Sigmoid colon (tissue), 6 donors: ENCODE measurements at regions not wholly inside any gene's neighbourhood (a gene's known extent, or its start where the extent isn't known, plus 50 kb on each side); places are given as distances from the start of the nearest gene placed in this dataset.

Experiments used
- DNase-seq: peaks from one replicate; pipeline ENCODE4 v3.0.0-alpha.2; 2019
- H3K27ac ChIP-seq, 4 donors: fragments of 200-600 bp; sonication (generic); one replicate each; pipeline ENCODE4 v1.5.1; 2016 to 2019; ENCODE audit warnings: mild to moderate bottlenecking in 1 of 4
- H3K27me3 ChIP-seq, 3 donors: fragments of 200-600 bp; sonication (generic); one replicate each; pipeline ENCODE4 v1.5.1; 2019; ENCODE audit warnings: mild to moderate bottlenecking in 1 of 3
- H3K36me3 ChIP-seq, 4 donors: fragments of 200-600 bp; sonication (generic); one replicate each; pipeline ENCODE4 v1.5.1; 2016 to 2019
- H3K4me1 ChIP-seq, 4 donors: fragments of 200-600 bp; sonication (generic); one replicate each; pipeline ENCODE4 v1.5.1; 2017 to 2019
- H3K4me3 ChIP-seq, 4 donors: fragments of 200-600 bp; sonication (generic); one replicate each; pipeline ENCODE4 v1.5.1; 2017 to 2019; ENCODE audit warnings: mild to moderate bottlenecking in 2 of 4, moderate library complexity in 1 of 4
- H3K9me3 ChIP-seq, 4 donors: fragments of 200-600 bp in 3 of 4; sonication (generic) in 3 of 4; one replicate each; pipeline versions ENCODE4 v1.5.1 to v1.6.1; 2013 to 2019
- CTCF ChIP-seq, 4 experiments: fragments of 450-650 bp in 3 of 4; fragments of 200-600 bp in 1 of 4; IDR thresholded peaks; one replicate each; pipeline ENCODE4 v1.5.1; 2016 to 2019; ENCODE audit warnings: antibody characterized with exemption in 4 of 4, mild to moderate bottlenecking in 3 of 4, moderate library complexity in 2 of 4
- EP300 ChIP-seq, 4 donors: sonication (generic); formaldehyde crosslinking; IDR thresholded peaks; one replicate each; pipeline ENCODE4 v1.6.1; 2017; ENCODE audit warnings: antibody characterized with exemption in 4 of 4
- POLR2A ChIP-seq, 2 donors: fragments of 450-650 bp; IDR thresholded peaks; one replicate each; pipeline ENCODE4 v1.6.1; 2016; ENCODE audit warnings: antibody characterized with exemption in 2 of 2, mild to moderate bottlenecking in 2 of 2, moderate library complexity in 2 of 2
- POLR2AphosphoS5 ChIP-seq, 4 donors: sonication (generic); formaldehyde crosslinking; IDR thresholded peaks; one replicate each; pipeline ENCODE4 v1.6.1; 2017; ENCODE audit warnings: antibody characterized with exemption in 4 of 4
- WGBS, 2 donors: extraction: QIAGEN DNeasy Blood & Tissue Kit; methylation state at CpG; one replicate each; pipeline ENCODE4 v1.1.7; 2013; 5-methylcytosine and 5-hydroxymethylcytosine counted together
- intact Hi-C: fragments of 100-400 bp; cut with DNase I; formaldehyde crosslinking; loops from one replicate; pipeline ENCODE4 v1.15.1; 2023
- donor health status: healthy with polysubstance abuse.
- donor health status: healthy.

GRCh38 chr5:3811116-3811515, 215.5 kb downstream of the IRX1 start:
- intact Hi-C loops, result no loop called here
- Histone ChIP-seq H3K27me3 (no peaks in the 10 kb centered on the region), H3K9me3 (no peaks in the 10 kb centered on the region), H3K27ac (no peak overlapping the region), H3K4me3 (no peak overlapping the region), H3K4me1 (no peaks in the 10 kb centered on the region), H3K36me3 (no peaks in the 10 kb centered on the region)
- no peak for TF ChIP-seq POLR2AphosphoS5 (IDR thresholded peaks at IDR 0.05)
- TF ChIP-seq CTCF (IDR thresholded peaks at IDR 0.05), result no peak
- TF ChIP-seq POLR2A (IDR thresholded peaks at IDR 0.05), result no peak
- no peak for TF ChIP-seq EP300 (IDR thresholded peaks at IDR 0.05)
- no peak for DNase-seq
- 93 to 94% methylated on average over 1 of the region's 1 CpG for WGBS, 2 donors

GRCh38 chr5:3818624-3819023, 223.0 kb downstream of the IRX1 start:
- no peak for DNase-seq
- WGBS, 2 donors, result 57 to 84% methylated on average over 6 of the region's 6 CpGs
- H3K4me3 ChIP-seq, result no peak overlapping the region
- H3K27ac ChIP-seq, result no peak overlapping the region
- H3K4me1 ChIP-seq, result no peaks in the 10 kb centered on the region
- H3K9me3 ChIP-seq, result no peaks in the 10 kb centered on the region
- H3K27me3 ChIP-seq, result no peaks in the 10 kb centered on the region
- no peaks in the 10 kb centered on the region for H3K36me3 ChIP-seq
- TF ChIP-seq CTCF (IDR thresholded peaks at IDR 0.05) (no peak), POLR2AphosphoS5 (IDR thresholded peaks at IDR 0.05) (no peak), EP300 (IDR thresholded peaks at IDR 0.05) (no peak), POLR2A (IDR thresholded peaks at IDR 0.05) (no peak)
- intact Hi-C loops, result no loop called here

- WGBS, 2 donors, result 63 to 68% methylated on average over 12 of the region's 12 CpGs
- intact Hi-C loops, result no loop called here
- no peak for DNase-seq
These were observed 230.2 kb downstream of the IRX1 start for GRCh38 chr5:3825531-3826451.

GRCh38 chr5:3827624-3828023, 232.0 kb downstream of the IRX1 start:
- H3K27me3 ChIP-seq, result no peaks in the 10 kb centered on the region
- WGBS, 2 donors, result 29 to 55% methylated on average over 8 of the region's 8 CpGs
- H3K27ac ChIP-seq, result no peak overlapping the region
- TF ChIP-seq CTCF (IDR thresholded peaks at IDR 0.05) (no peak), POLR2AphosphoS5 (IDR thresholded peaks at IDR 0.05) (no peak), EP300 (IDR thresholded peaks at IDR 0.05) (no peak), POLR2A (IDR thresholded peaks at IDR 0.05) (no peak)
- no peaks in the 10 kb centered on the region for H3K9me3 ChIP-seq
- H3K4me3 ChIP-seq, result no peak overlapping the region
- intact Hi-C loops, result no loop called here
- H3K4me1 ChIP-seq, result peaks cover 0 to 10% (median 0%) of the 10 kb centered on the region in 4 donors
- no peak for DNase-seq
- H3K36me3 ChIP-seq, result no peaks in the 10 kb centered on the region

More at GRCh38 chr5:3825531-3826451, 230.2 kb downstream of the IRX1 start:
- no peak overlapping the region for H3K27ac ChIP-seq
- no peaks in the 10 kb centered on the region for H3K36me3 ChIP-seq
- H3K9me3 ChIP-seq, result no peaks in the 10 kb centered on the region
- no peak overlapping the region for H3K4me3 ChIP-seq
- peaks cover 0 to 10% (median 0%) of the 10 kb centered on the region in 4 donors for H3K4me1 ChIP-seq
- TF ChIP-seq EP300 (IDR thresholded peaks at IDR 0.05) (no peak), POLR2AphosphoS5 (IDR thresholded peaks at IDR 0.05) (no peak), CTCF (IDR thresholded peaks at IDR 0.05) (no peak), POLR2A (IDR thresholded peaks at IDR 0.05) (no peak)
- H3K27me3 ChIP-seq, result no peaks in the 10 kb centered on the region
